GM19023 (cell line): ENCODE measurements at regions not wholly inside any gene's neighbourhood (a gene's known extent, or its start where the extent isn't known, plus 50 kb on each side); places are given as distances from the start of the nearest gene placed in this dataset.

ENCODE experiments used
- ATAC-seq: cut with Tn5 transposase; IDR thresholded peaks from one replicate; pipeline ENCODE4 v1.9.1; 2021; ENCODE audit warnings: mild to moderate bottlenecking, moderate library complexity; ENCODE audit not compliant: unreplicated experiment

DNA sequence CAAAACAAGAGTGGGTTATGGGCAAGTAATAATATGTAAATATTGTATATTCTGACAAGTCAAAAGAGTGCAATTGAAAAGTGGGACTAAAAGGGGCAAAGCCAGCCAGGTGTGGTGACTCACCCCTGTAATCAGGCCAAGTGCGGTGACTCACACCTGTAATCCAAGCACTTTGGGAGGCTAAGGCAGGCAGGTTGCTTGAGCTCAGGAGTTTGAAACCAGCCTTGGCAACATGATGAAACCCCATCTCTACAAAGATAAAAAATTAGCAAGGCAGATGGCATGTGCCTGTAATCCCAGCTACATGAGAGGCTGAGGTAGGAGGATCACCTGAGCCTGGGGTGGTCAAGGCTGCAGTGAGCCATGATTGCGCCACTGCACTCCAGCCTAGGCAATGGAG is 304.0 kb downstream of the HHIPL2 start:
- ATAC-seq = no peak

DNA sequence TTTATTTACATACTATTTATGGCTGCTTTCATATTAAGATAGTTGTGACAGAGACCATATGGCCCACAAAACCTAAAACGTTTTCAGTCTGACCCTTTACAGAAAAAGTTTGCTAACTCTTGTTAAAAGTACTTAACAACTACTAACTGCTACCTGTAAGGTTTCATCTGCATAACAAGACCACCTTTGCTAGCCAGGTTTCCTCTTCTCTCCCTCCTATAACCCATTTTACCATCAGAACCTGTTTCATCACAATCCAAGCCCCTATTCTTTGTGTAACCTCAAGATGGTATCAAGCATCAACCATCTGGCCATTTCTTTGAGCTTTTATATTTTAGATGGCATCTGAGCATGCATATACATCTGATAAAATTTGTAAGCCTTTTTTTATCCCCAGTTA is 305.4 kb downstream of the HHIPL2 start:
- ATAC-seq = no peak

GRCh38 chr1:222241410-222241809 is 306.5 kb downstream of the HHIPL2 start:
- no peak for ATAC-seq

GRCh38 chr1:222240536-222241181 is 307.2 kb downstream of the HHIPL2 start:
- no peak for ATAC-seq

GRCh38 chr1:222239130-222239529 is 308.8 kb downstream of the HHIPL2 start:
- ATAC-seq = no peak

DNA sequence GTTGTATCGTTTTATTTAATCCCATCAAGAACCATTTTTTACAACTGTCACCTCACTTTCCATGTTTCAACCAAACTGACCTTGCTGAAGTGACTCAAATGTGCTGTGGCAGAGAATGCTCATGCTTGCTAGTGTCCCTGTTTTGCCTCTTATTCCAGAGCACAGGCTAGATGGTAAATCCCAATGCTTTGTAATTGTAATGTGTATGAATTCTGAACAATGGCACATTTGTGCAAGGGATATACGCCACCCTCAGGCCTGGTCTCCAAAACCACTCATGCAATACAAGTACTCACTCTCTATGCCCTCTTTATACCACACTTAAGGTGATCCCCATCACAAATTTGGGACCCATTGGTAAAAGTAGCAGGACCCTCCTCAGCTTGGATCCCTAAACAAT is 313.6 kb downstream of the HHIPL2 start:
- ATAC-seq = no peak

DNA sequence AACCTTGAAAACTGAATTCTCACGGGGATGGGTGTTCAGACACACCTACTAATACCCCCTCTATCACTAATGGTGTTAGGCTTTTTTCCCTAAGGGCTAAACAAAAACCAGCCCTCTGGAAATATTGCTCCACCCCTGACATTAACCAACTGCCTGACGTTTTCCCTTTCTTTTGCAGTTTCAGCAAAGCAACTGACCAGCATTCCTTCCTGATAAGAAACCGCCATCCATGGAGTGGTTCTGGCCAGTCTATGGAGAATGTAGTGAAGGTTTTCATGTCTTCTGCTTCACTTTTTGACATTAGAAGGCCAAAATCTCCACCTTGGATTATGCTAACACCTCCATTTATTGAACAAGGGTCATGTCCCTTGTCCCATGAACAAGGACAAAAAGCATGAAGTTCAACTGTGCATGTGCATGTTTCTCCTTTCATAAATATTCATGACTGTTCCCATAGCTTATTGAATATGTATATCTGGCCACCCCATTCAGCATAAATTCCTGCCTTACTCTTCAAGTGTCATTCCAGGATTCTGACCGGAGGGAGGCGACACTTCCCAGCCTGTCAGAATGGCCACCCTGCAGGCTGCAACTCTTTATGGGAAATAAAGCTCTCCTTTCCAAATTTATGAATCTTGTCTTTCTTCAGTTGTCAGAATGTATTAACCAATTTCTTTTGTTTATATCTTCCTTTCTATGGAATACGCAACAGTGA is 314.3 kb downstream of the HHIPL2 start:
- no peak for ATAC-seq

DNA sequence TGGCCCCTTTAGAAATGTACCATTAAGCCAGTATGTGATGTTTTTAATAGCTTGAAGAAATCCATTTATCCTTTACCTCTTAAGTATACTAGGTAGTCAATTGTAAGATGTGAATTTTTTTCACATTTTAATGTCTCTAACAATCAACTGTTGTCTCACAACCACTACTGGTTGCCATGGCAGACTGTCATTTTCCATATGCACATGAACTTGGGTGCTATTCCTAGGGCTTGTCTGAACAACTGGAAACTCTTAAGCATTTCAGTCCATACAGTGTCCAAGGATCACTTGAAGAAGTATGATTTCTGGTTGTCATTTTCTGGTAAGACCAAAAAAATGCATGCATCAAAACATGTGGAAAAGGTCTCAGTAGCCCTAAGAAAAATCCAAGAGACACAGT is 315.1 kb downstream of the HHIPL2 start:
- no peak for ATAC-seq

GRCh38 chr1:222229672-222230312 is 318.1 kb downstream of the HHIPL2 start:
- no peak for ATAC-seq

GRCh38 chr1:222225316-222225691 is 322.6 kb downstream of the HHIPL2 start:
- ATAC-seq = no peak

- ATAC-seq = no peak
Observed at GRCh38 chr1:222224636-222225315, 323.1 kb downstream of the HHIPL2 start.

- ATAC-seq = no peak
Observed at GRCh38 chr1:222224156-222224555, 323.7 kb downstream of the HHIPL2 start.

GRCh38 chr1:222223010-222223409 is 324.9 kb downstream of the HHIPL2 start:
- ATAC-seq = no peak

DNA sequence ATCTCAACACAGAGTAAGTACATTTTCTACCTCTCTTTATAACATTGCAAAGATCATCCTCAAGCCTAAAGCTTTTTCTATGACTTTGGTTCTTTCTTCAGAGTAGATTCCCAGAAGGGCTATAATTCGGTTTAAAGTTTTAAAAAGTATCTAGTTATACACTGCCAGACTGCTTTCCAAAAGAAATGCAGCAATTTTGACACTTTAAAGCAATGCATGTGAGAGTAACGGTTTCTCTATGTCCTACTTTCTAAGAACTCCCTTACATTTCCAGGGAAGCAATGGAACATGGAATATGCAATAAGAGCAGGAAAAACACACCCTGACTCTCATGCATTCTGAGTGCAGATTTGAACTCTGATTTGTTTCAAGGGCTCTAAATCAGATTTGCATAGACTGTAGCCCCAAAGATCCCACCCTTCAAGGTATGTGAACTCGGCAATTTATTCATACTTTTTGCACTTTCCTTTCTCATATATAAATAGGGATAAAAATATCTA is 331.6 kb downstream of the HHIPL2 start:
- no peak for ATAC-seq

DNA sequence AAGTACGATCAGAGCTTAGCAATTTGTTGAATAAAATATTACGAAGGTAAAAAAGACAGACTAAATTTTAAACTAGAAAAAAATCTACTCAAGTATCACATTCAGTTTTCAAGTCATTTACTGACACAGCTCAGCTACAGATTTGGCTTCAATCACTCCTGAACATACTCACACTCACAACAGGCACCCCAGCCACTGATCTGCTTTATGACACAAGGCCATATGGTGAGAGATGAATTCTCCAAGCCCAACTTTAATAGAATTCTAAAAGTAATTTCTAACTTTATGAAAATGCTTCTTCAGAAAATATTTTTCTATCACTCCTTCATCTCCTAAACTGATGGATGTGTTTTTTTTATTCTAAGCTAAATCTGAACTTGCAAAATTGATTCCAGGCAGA is 337.1 kb downstream of the HHIPL2 start:
- ATAC-seq = no peak

DNA sequence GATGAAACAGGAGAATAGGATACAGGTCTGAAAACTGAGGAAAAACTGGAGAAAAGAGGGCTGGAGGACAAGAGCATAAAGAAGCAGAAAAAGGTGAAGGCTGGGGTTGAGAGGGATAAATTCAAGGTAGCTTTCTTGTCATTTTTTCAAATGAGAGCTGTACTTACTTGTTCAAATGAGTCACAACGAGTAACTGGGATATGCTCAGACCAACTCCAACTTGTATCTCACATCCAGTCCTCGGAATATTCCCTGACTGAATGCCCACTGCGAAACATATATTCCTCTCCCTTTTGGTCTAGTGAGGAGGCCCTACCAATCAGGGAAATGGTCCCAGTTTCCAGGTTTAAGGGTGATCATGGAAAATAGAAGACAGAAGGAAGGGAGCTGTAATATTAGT is 343.4 kb downstream of the HHIPL2 start:
- ATAC-seq = no peak

DNA sequence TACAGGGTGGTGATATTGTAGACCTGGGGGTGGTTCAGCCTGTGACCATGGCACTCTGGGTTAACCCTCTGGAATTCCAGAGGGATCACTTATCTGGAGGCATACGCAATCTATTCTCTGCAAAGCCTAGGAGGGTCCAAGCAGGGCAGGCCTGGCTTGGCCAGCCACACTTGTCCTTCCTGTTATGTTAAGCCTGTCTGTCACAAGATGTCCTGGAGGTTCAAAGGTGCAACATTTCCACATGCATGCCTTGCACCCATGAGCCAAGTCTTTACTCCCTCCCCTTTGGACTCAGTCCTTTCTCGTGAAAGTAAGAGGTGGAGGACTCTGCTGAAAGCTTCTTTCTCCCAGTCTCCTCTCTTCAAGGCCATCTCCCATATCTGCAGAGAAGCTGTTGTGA is 345.1 kb downstream of the HHIPL2 start:
- ATAC-seq = no peak

GRCh38 chr1:222196736-222197135 is 351.2 kb downstream of the HHIPL2 start:
- ATAC-seq = no peak

DNA sequence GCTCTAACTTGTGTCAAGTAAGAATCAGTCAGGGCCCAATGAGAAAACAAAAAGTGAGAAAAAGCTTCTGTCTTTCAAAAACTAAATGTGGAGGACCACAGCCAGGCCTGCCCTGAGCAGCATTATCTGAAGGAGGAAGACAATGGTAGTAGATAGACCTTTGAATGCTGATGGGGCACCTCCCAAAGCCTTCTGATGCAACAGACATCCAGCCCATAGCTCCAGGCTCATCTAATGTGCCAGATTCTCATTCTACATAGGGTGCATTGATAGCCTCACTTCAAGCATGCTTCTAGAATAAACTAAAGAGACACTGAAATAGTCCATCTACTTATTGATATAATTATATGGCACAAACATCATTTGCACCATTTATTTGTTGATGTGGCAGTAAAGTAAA is 351.6 kb downstream of the HHIPL2 start:
- no peak for ATAC-seq

DNA sequence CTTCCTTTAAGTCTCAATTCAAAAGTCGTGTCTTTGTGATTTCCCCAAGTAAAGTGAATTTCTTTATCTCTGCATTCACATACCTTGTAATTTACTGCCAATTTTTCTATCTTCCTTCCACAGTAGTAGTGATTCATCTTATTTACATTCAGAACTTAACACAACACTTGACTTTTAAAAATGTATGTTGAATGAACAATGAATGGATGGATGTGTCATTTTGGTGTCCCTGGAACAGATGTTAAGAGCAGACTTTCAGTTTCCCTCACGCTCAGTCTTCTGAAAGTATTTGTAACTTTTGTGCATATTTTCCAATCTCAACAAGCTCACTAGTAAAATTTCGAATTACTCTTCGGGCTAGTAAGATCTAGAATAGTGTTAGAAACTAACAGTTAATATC is 352.0 kb downstream of the HHIPL2 start:
- ATAC-seq = no peak

GRCh38 chr1:222189218-222189617 is 358.7 kb downstream of the HHIPL2 start:
- no peak for ATAC-seq
